ENCODE measurements at regions not wholly inside any gene's neighbourhood (a gene's known extent, or its start where the extent isn't known, plus 50 kb on each side); places are given as distances from the start of the nearest gene placed in this dataset.
"Not testable (repeated sequence)": the region's sequence is repeated elsewhere in the genome, so short reads cannot be mapped to it uniquely, and the experiment has no call there.

- not testable (repeated sequence) for H3K27me3 ChIP-seq (replicated peaks); H3K4me3 ChIP-seq; H3K27ac ChIP-seq; H3K9me3 ChIP-seq (replicated peaks); H3K36me3 ChIP-seq; DNase-seq (ENCODE audit: low read depth in 1 of 2, low spot score in 2 of 2); H3K4me1 ChIP-seq (replicated peaks)
These were observed 124.3 kb downstream of the PTCHD1 start for GRCh38 chrX:23458957-23459356.

GRCh38 chrX:23465105-23465791 lies 130.6 kb downstream of the PTCHD1 start:
- DNase-seq (ENCODE audit: low read depth in 1 of 2, low spot score in 2 of 2): no peak
- Histone ChIP-seq H3K9me3 (replicated peaks) (no peaks in the 10 kb centered on the region), H3K4me3 (no peak overlapping the region), H3K36me3 (no peaks in the 10 kb centered on the region), H3K4me1 (replicated peaks) (no peaks in the 10 kb centered on the region), H3K27ac (no peak overlapping the region), H3K27me3 (replicated peaks) (no peaks in the 10 kb centered on the region)

GRCh38 chrX:23465985-23466384 lies 131.3 kb downstream of the PTCHD1 start:
- H3K4me3 ChIP-seq: no peak overlapping the region
- no peak overlapping the region for H3K27ac ChIP-seq
- no peak for DNase-seq (ENCODE audit: low read depth in 1 of 2, low spot score in 2 of 2)
- no peaks in the 10 kb centered on the region for H3K36me3 ChIP-seq
- no peaks in the 10 kb centered on the region for H3K9me3 ChIP-seq (replicated peaks)
- H3K27me3 ChIP-seq (replicated peaks): no peaks in the 10 kb centered on the region
- H3K4me1 ChIP-seq (replicated peaks): no peaks in the 10 kb centered on the region

GRCh38 chrX:23478056-23478455 lies 143.4 kb downstream of the PTCHD1 start:
- DNase-seq (ENCODE audit: low read depth in 1 of 2, low spot score in 2 of 2): no peak
- H3K4me1 ChIP-seq (replicated peaks): no peaks in the 10 kb centered on the region
- H3K4me3 ChIP-seq: no peak overlapping the region
- no peaks in the 10 kb centered on the region for H3K9me3 ChIP-seq (replicated peaks)
- no peaks in the 10 kb centered on the region for H3K27me3 ChIP-seq (replicated peaks)
- no peak overlapping the region for H3K27ac ChIP-seq
- no peaks in the 10 kb centered on the region for H3K36me3 ChIP-seq

- Histone ChIP-seq H3K36me3 (no peaks in the 10 kb centered on the region), H3K9me3 (replicated peaks) (no peaks in the 10 kb centered on the region), H3K4me3 (no peak overlapping the region), H3K27ac (no peak overlapping the region), H3K4me1 (replicated peaks) (no peaks in the 10 kb centered on the region), H3K27me3 (replicated peaks) (no peaks in the 10 kb centered on the region)
- no peak for DNase-seq (ENCODE audit: low read depth in 1 of 2, low spot score in 2 of 2)
These were observed 143.9 kb downstream of the PTCHD1 start for GRCh38 chrX:23478561-23478960.

GRCh38 chrX:23482561-23482960 lies 147.9 kb downstream of the PTCHD1 start:
- H3K36me3 ChIP-seq: no peaks in the 10 kb centered on the region
- no peaks in the 10 kb centered on the region for H3K27me3 ChIP-seq (replicated peaks)
- no peak overlapping the region for H3K4me3 ChIP-seq
- DNase-seq (ENCODE audit: low read depth in 1 of 2, low spot score in 2 of 2): no peak
- H3K27ac ChIP-seq: no peak overlapping the region
- H3K4me1 ChIP-seq (replicated peaks): no peaks in the 10 kb centered on the region
- no peaks in the 10 kb centered on the region for H3K9me3 ChIP-seq (replicated peaks)

- no peaks in the 10 kb centered on the region for H3K9me3 ChIP-seq (replicated peaks)
- no peaks in the 10 kb centered on the region for H3K4me1 ChIP-seq (replicated peaks)
- no peak for DNase-seq (ENCODE audit: low read depth in 1 of 2, low spot score in 2 of 2)
- no peaks in the 10 kb centered on the region for H3K27me3 ChIP-seq (replicated peaks)
- H3K36me3 ChIP-seq: no peaks in the 10 kb centered on the region
- H3K4me3 ChIP-seq: no peak overlapping the region
- no peak overlapping the region for H3K27ac ChIP-seq
These were observed 148.7 kb downstream of the PTCHD1 start for GRCh38 chrX:23483396-23483795.

GRCh38 chrX:23493941-23494374 lies 159.3 kb downstream of the PTCHD1 start:
- H3K4me1 ChIP-seq (replicated peaks): no peaks in the 10 kb centered on the region
- no peak overlapping the region for H3K4me3 ChIP-seq
- DNase-seq (ENCODE audit: low read depth in 1 of 2, low spot score in 2 of 2): no peak

GRCh38 chrX:23494741-23495140 lies 160.1 kb downstream of the PTCHD1 start:
- H3K36me3 ChIP-seq: no peaks in the 10 kb centered on the region
- no peaks in the 10 kb centered on the region for H3K27me3 ChIP-seq (replicated peaks)
- H3K9me3 ChIP-seq (replicated peaks): no peaks in the 10 kb centered on the region
- no peak for DNase-seq (ENCODE audit: low read depth in 1 of 2, low spot score in 2 of 2)
- H3K27ac ChIP-seq: no peak overlapping the region
- H3K4me3 ChIP-seq: no peak overlapping the region
- no peaks in the 10 kb centered on the region for H3K4me1 ChIP-seq (replicated peaks)

More at GRCh38 chrX:23493941-23494374, 159.3 kb downstream of the PTCHD1 start:
- H3K9me3 ChIP-seq (replicated peaks): no peaks in the 10 kb centered on the region
- no peak overlapping the region for H3K27ac ChIP-seq
- H3K27me3 ChIP-seq (replicated peaks): no peaks in the 10 kb centered on the region
- no peaks in the 10 kb centered on the region for H3K36me3 ChIP-seq

- Histone ChIP-seq H3K9me3 (replicated peaks) (no peaks in the 10 kb centered on the region), H3K27me3 (replicated peaks) (no peaks in the 10 kb centered on the region), H3K27ac (no peak overlapping the region)
These were observed 163.3 kb downstream of the PTCHD1 start for GRCh38 chrX:23497919-23498318.

GRCh38 chrX:23501974-23502373 lies 165.3 kb upstream of the PRDX4 start:
- no peak overlapping the region for H3K4me3 ChIP-seq
- H3K4me1 ChIP-seq (replicated peaks): no peaks in the 10 kb centered on the region
- H3K27ac ChIP-seq: no peak overlapping the region
- DNase-seq (ENCODE audit: low read depth in 1 of 2, low spot score in 2 of 2): no peak
- H3K27me3 ChIP-seq (replicated peaks): no peaks in the 10 kb centered on the region
- H3K36me3 ChIP-seq: no peaks in the 10 kb centered on the region
- no peaks in the 10 kb centered on the region for H3K9me3 ChIP-seq (replicated peaks)

More at GRCh38 chrX:23497919-23498318, 163.3 kb downstream of the PTCHD1 start:
- Histone ChIP-seq H3K4me3 (no peak overlapping the region), H3K4me1 (replicated peaks) (no peaks in the 10 kb centered on the region), H3K36me3 (no peaks in the 10 kb centered on the region)
- no peak for DNase-seq (ENCODE audit: low read depth in 1 of 2, low spot score in 2 of 2)

GRCh38 chrX:23503835-23504539 lies 163.3 kb upstream of the PRDX4 start:
- Histone ChIP-seq H3K36me3 (no peaks in the 10 kb centered on the region), H3K4me1 (replicated peaks) (no peaks in the 10 kb centered on the region), H3K9me3 (replicated peaks) (no peaks in the 10 kb centered on the region), H3K27ac (no peak overlapping the region), H3K4me3 (no peak overlapping the region), H3K27me3 (replicated peaks) (no peaks in the 10 kb centered on the region)
- no peak for DNase-seq (ENCODE audit: low read depth in 1 of 2, low spot score in 2 of 2)

- Histone ChIP-seq H3K27me3 (replicated peaks) (no peaks in the 10 kb centered on the region), H3K4me3 (no peak overlapping the region), H3K9me3 (replicated peaks) (no peaks in the 10 kb centered on the region), H3K4me1 (replicated peaks) (no peaks in the 10 kb centered on the region), H3K36me3 (no peaks in the 10 kb centered on the region), H3K27ac (no peak overlapping the region)
- no peak for DNase-seq (ENCODE audit: low read depth in 1 of 2, low spot score in 2 of 2)
These were observed 162.8 kb upstream of the PRDX4 start for GRCh38 chrX:23504540-23504884.

GRCh38 chrX:23504895-23505294 lies 162.4 kb upstream of the PRDX4 start:
- no peaks in the 10 kb centered on the region for H3K9me3 ChIP-seq (replicated peaks)
- H3K27ac ChIP-seq: no peak overlapping the region
- H3K4me3 ChIP-seq: no peak overlapping the region
- no peaks in the 10 kb centered on the region for H3K27me3 ChIP-seq (replicated peaks)
- H3K36me3 ChIP-seq: no peaks in the 10 kb centered on the region
- H3K4me1 ChIP-seq (replicated peaks): no peaks in the 10 kb centered on the region
- DNase-seq (ENCODE audit: low read depth in 1 of 2, low spot score in 2 of 2): no peak
